H1 (cell line): ENCODE measurements at regions not wholly inside any gene's neighbourhood (a gene's known extent, or its start where the extent isn't known, plus 50 kb on each side); places are given as distances from the start of the nearest gene placed in this dataset.

Experiments used
- CHD7 ChIP-seq: fragments of 300-600 bp; sonication (generic); IDR thresholded peaks from 2 replicates; pipeline ENCODE4 v1.7.1; 2012; ENCODE audit warnings: low read length, moderate library complexity, mild to moderate bottlenecking, inconsistent platforms; ENCODE audit not compliant: insufficient replicate concordance

- no peak for TF ChIP-seq CHD7
Observed at GRCh38 chr5:54772231-54772630, 213.2 kb downstream of the ESM1 start (continued).
